ENCODE measurements at regions not wholly inside any gene's neighbourhood (a gene's known extent, or its start where the extent isn't known, plus 50 kb on each side); places are given as distances from the start of the nearest gene placed in this dataset.
"Not testable (repeated sequence)": the region's sequence is repeated elsewhere in the genome, so short reads cannot be mapped to it uniquely, and the experiment has no call there.

DNA sequence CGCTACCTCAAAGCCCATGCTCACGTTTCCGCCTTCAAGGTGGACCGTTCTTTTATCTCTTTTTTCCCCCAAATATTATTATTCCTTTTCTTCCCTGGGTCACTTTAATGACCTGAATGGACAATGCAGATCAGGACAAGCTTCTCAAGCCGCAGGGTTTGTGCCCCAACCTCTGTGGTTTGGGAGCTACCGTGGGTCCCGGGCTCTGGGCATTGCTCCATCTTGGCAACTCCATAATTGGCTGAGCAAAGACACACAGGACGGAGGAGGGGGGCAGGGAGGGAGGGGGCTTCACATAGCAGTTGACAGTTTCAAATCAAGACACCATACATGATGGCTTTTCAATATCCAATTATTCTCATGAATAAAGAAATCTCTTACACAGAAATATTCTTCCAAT lies 308.1 kb upstream of the FZD8 start:
- no peak for DNase-seq

DNA sequence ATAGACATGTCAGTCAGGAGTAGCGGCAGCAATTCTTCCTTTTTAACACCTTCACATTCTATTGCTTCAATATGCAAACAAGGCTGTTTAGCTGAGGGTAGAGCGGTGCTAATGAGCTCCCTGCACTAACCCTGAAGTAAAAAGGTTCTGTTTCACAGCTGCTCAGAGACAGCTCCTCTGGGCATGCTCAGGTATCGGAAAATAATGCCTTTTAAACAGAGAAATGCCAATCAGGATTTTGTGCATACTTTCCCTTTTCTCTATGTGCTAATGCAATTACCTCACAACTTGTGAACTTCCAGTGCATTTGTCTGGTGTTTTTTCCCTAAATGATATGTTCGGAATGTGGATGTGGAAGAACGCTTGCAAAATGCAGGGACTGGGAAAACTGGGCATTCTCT lies 307.7 kb upstream of the FZD8 start:
- no peak for DNase-seq

DNA sequence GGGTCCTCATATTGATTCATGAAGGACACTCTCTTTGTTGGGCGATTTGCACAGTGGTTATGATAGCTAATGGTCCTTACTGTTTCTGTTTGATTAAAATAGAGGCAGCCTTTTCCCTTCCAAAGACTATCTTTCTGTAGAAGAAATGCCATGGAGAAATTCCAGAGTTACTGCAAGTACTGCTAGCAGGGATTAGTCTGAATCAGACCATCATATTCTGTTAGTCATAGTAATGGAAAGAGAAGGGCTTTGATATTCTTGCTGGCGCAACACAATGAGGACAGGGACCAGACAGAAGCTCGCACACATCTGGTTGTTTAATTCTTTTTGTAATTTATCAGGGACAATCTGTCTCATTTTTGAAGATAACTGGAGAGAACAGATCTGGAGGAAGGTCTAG lies 304.5 kb upstream of the FZD8 start:
- DNase-seq: no peak

DNA sequence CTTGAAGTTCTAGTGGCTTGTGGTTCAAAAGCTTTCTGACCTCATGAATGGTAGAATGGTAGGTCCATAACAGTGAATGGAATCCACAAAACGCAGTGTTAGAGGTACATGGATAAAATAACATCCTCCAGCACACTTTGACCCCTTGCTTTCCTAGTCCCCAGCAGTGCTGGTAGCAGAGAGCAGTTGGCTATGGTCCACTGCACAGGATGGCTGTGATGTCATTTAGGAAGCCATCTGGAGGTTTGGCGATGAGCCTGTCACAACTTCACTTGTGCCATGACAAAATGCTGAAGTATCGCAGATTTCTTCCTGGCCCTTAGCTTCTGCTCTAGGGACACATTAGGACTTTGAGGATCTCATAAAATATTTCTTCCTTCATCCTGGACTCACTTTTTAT lies 300.0 kb upstream of the FZD8 start:
- DNase-seq: no peak

DNA sequence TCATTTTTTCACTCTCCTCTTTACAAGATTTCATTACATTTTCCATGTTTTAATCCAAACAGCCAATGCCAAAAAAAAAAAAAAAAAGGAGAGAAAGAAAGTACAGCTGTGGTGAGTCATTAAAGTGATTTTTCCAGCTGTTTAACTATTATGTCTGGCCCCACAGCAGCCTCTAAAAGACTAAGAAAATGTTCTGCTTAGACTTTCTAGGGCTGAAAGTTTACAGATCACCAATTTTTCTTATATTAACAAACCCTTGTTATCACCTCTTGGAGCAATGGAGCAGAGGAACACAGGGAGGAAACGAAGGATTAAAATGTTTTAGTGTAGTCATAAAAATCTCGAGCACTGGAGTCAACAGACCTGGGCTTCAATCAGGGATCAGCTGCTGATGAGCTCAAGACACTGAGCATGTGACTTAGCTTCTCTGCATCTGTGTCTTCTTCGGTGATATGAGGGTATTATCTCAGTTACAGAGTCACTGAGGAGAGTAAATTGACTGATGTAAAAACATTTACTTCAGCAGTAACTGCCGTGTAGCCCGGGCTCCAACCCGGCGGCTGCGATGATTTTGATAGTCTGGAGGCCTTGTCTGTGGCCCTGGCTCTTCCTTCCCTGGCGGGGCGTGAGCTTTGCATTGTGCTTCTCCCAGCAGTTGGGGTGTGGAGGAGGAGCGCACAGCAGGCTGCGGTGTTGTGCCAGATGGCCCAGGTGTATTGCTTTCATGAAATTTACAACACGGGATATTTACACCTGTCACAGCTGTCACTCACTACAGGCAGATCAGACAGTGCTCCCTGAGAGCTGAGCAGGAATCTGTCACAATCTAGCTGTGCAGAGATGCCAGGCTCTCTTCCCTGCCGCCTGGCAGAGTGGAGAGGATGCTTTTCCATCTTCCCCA lies 298.3 kb upstream of the FZD8 start:
- no peak for DNase-seq

DNA sequence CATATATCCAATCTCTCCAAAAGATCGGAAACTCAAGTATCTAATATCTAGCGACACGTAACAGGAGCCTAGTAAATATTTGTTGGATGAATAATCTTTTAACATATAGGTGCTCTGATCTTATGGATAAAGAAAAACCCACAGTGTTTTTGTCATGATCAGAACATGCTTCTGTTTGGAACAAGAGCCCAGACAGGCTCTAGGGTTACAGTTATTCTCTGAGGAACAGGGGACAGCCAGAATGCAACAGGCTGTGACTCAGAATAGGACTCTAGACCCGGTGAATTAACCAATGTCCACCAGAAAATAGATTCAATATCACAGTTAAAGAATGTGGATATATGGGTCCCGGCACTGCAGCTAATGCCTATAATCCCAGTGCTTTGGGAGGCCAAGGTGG lies 296.1 kb upstream of the FZD8 start:
- no peak for DNase-seq

DNA sequence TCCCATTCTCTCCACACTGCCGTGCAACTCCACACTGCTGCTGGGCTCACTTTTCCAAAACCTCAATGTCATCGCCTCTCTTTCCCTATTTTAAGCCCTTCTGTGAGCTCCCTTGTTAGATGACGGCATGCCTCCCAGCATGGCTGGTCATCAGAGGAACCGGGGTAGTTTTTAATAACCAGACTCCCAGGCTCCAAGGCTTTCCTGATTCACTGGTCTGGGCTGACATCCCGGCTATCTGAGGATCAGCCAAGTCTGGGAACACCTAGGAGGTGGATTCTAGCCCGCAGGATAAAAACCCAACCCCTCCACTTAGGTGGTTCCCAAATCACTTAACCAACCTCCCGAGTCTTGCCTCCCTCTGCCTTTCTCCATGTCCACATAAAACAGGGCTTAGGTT lies 295.4 kb upstream of the FZD8 start:
- DNase-seq: no peak

DNA sequence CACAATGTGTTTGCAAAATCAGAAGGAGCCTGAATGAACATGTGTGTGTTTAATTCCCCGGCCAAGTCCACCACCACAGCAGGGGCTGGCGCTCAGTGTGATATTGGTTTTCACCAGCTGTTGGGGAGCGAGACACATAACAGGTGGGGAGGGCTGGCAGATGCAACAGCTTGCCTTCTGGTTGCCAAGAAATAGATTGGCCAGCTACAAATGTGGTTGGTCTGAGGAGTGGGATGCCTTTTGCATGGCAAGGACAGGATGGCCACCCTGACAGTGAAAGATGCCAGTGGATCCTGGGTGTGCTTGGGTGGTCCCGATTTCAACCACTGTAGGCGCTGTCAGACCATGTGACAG lies 292.5 kb upstream of the FZD8 start:
- DNase-seq: no peak

DNA sequence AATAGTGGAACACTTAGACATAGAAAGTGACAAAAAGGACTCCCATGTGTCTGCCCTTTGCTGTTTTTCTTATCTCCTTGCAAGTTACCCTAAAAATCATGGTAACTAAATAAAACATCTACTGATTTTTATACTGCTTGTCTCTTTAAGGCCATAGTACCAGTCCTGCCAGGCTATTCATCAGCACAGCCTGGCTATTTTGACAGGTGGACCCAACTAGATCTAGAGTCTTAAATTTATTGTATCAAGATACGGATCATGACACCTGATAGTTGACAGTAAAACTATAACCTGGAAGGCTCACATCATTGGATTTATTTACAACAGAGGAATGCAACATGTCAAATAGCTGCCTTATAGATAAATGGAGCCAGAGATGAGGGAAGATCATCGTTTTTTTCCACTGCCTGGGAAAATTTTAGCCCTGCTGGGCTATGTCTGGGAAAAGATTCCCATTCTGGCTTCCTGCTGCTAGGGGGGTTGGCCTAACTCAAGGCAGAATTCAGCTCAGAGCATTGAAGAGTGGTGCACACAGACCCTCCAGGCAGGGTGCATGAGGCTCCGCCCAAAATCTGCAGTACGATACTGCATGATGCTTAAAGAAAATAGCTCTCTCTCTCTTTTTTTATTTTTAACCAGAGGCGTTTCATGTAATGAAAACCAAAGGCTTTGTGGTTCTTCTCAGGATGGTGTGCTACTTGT lies 292.0 kb upstream of the FZD8 start:
- DNase-seq: no peak

DNA sequence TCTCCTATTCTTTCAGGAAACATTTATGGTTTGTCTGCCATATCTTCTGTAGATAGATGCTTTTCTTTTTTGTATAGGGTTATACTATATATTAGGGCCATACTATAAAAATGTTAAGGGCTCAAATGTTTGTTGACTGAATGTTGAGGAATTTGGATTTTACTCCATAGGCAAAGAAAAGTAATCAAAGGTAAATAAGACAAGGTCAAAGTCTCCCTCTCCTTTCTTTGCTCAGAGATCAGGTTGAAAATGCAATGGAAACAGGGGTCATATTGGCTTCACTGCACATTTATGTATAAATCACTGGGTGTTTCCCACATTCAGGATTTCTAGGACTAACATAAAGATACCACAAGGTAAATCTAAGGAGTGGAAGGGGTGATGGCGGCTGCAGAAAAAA lies 291.4 kb upstream of the FZD8 start:
- DNase-seq: no peak

DNA sequence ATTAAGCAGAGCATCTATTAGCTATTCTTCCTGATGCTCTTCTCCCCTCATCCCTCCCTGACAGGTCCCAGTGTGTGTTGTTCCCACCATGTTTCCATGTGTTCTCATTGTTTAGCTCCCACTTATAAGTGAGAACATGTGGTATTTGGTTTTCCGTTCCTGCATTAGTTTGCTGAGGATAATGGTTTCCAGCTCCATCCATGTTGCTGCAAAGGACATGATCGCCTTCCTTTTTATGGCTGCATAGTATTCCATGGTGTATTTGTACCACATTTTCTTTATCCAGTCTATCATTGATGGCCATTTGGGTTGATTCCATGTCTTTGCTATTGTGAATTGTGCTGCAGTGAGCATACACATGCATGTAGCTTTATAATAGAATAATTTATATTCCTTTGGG lies 287.9 kb upstream of the FZD8 start:
- not testable (repeated sequence) for DNase-seq

DNA sequence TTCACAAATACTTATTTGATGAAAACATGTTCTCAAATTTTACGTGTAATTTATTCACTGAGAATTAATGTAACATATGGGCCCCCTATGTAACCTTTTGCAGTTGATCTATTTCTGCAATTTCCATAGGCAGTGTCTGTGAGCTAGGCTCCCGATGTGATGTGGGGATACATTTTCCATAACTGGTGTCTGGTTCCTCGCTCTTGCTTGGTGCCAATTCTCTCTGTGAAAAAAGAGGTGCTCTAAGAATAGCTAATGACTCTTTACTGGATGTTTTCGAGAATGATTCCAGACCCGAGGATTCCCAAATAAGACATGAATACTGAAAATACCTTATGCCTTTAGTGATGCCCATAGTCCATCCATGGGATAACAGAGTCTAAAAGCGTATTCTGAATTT lies 286.7 kb upstream of the FZD8 start:
- DNase-seq: no peak

DNA sequence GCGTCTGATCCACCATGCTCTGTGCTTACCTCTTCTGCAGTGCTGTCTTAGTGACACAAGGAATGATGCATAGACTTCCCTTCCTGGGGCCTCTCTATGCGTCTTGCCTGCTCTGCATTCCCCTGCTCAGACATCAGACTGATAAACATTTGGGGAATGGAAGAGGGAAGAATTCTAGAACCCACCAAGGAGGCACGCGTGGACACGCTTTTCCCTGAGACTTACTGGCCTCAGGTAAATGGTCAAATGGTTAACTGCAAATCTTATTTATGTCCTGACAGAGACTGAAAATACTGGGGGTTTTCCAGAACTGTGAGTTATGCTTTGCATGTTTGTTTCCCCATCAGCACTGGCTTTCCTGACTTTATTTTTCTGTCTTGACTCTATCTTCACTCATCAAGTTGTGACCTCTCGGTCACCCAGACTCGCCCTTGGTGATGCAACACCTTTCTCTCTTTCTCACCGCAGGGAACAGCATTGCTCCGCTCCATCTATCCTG lies 285.9 kb upstream of the FZD8 start:
- DNase-seq: no peak

DNA sequence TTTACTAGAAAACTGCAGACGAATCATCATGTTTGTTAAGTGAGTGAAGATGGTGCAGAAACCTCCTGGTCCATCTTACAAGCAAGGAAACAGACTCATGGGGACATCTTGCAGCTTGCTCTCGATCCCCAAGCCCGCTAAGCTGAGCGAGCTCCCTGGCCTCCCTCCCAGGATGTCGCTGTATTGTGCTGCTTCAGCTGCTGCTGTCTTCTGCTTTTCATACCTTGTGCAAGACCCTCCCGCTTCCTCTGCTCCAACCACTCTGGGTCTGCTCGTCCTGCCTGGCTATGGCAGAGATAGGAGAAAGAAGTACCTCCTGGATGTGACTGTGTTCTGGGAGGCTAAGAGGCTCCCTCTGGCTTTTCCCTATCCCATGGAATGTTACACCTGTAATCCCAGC lies 285.2 kb upstream of the FZD8 start:
- DNase-seq: no peak

DNA sequence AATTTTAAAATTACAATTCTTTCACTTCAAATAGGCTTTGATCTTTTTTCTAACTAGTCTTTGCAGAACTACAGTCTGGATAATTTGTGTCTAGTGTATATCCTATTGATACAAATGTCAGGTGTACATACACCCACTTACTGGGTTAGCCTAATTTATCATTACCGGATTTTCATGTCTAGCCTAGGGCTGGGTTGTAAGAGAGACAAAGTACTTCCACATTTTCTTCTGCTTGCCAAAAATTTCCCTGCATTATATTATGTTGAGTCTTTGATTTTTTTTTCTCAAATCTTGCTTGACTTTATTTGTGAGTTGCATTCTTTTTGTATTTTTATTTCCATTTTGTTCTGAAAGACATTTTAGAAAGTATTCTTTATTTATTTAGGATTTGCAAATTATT lies 284.8 kb upstream of the FZD8 start:
- DNase-seq: no peak

DNA sequence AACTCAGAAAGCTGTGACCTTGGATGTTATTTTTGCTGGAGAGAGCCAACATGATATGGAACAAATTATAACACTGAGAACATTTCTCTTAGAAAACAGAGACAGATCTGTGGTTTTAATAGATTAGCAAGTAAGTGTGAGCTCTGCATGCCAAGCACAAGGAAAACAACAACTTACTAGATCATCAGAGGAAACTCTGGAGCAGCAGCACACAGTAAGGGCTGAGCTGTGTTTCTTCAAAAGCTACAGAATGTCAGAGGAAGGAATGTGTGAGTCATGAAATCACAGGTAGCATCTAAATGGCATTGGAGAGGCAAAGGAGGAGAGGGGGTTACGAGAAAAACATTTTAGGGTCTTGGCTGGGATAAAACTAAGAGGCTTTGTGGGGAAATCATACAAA lies 283.4 kb upstream of the FZD8 start:
- DNase-seq: no peak

DNA sequence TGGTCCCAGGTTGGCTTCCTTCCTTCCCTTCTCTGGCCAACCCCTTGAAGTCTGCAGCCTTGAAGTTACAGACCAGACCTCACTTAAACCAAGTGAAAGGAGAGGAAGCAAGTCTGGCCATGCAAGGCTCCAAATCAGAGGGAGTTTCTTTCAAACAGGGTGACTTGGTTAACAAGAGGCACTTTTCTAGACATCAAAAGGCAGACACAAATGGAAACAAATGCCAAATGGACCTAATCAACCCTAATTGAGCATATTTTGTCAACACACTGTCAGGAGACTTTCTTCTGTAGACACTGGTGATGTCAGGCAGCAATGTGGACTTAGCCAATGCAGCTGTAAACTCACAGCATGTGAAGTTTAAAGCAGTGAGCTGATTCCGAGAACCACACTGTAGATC lies 282.7 kb upstream of the FZD8 start:
- no peak for DNase-seq

DNA sequence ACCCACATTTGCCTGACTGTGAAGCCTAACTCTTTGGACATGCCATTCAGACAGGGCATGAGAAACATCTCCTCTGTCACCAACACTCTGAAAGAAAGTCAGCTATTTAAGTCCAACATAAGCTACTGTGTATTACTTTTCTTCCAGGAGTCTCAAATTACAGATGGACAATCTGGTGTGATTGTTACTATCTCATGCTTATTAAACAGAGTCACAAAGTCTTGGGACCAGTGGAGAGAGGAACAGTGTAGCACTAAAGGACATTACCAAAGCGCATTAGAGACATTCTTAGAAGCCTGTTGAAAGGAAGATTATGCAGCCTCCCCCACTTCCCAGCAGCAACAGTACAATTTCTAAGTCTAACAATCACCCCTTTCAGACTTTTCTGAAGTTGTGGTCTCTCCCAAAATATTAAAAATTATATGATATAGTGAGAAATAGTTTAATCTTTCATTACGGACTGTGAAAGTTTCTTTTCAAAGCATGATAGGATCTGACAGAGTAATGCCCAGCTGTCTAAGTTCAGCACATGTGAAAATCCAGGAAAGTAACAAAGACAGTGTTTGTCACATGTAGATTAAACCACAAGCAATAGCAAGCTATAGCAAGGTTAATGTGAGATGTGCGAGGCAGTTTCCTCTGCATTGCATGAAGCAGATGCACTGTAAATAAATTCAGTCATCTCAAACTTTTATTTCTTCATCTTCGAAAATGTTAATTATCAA lies 280.9 kb upstream of the FZD8 start:
- no peak for DNase-seq

DNA sequence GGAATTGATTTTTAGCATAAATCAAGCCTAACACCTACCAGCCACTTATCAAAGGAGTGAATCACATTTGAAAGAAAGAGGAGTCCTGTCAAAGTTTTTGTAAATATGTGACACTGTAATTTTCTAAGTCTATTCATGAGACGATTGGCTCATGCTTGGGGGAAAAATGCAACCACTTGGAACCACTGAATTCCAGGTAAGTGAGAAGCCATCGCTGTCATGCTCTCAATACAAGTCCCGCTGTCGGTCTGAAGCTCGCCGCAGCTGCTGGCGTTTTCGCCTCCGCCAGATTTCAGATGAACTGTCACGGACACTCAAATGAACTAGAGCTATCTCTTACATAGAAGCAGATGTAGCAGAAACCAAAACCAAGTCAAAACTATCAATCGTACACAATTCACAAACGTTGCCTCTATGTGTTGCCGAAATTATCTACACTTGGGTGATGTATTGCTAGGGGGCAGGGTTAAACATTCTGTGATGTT lies 279.8 kb upstream of the FZD8 start:
- no peak for DNase-seq

DNA sequence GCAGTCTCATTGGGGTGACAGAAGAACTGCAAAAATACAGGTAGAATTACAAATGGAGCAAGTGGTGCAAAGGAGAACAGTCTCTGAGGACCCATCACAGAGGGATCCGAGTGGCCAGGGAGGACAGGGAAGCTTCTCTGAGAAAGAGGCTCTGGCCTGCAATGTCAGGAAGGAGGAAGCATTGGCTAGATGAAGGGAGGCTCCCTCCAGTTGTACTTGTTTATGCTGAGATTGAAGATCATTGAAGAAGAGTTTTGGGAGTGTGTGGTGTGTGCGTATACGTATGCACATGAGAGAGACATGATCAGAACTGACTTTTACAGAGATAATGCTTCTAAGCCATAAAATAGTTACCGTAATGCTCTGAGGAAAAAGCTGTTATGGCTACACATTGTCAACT lies 274.7 kb upstream of the FZD8 start:
- DNase-seq: no peak

DNA sequence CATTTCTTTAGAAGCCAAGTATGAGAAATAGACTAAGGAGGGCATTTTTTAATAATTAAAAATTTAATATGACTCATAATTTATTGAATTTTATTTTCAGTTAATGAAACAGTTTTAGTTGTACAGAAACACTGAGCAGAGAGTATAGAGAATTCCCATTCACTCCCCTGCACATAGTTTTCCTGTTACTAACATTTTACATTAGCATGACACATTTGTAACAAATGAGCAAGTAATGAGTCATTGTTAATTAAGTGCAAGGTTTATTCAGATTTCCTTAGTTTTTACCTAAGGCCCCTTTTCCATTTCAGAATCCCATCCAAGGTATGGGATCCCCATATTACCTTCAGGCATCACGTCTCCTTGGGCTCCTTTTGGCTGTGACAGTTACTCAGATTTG lies 271.5 kb upstream of the FZD8 start:
- no peak for DNase-seq

DNA sequence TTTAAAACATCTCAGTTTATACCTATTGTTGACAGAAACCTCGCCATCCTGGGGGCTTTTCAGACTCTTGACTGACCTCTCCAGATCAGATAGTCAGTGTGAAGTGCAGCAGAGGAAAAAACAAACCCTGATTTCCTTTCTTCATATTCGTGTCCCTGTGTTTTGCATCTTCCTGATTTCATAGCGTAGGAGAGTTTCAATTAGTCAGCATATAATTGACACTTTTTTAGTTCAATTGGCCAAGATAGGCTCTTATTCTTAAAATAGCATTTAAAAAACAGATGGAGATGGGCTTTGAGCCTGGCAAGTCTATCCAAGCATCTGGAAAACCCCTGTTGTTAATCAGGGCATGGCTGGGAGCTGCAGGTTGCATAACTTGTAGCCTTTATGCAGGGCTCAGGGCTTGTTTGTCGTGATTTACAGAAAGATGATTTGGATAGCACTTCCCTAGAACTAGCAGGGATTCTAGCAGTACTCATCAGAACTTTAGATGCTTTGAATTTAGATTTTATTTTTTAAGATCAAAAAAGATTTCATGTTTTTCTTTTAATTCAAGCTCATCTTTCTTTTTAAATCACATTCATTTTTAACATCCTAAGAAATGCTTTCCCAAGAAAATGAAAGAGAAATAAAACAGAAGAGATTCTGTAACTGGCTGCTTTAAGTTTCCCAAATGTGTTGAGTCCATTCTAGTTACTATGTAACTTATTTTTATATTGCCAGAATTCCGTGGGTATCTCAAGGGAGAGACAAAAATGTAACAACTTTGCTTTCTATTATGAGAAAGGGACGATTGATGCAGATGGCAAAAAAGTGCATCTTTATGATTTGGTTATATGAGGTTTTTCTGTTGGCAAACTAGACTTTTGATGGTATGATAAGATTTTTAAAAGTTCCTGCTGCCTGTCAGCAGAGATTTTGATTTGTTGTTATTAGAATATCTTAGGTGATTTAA lies 270.8 kb upstream of the FZD8 start:
- DNase-seq: no peak

DNA sequence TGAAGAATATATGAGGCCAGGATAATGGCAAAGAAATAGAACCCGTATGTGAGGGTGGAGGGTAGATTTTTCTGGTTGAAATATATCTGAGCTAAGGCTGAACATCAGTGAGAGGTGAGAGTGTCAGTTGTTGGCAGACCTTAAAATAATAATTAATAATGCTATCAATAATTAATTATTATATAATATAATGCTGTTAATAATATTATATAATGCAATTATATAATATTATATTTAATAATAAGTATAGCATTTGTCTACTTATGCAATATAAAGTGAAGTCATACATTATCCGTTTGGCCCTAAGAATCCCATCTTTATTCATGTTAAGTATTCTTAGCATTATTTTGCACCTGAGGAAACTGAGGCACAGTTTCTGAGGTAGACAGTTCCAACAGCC lies 269.9 kb upstream of the FZD8 start:
- DNase-seq: no peak
